ENCODE measurements at regions not wholly inside any gene's neighbourhood (a gene's known extent, or its start where the extent isn't known, plus 50 kb on each side); places are given as distances from the start of the nearest gene placed in this dataset.

- H3K27ac Mint-ChIP-seq (ENCODE audit: unreplicated experiment), result no peak overlapping the region
- DNase-seq, result no peak
- no peak overlapping the region for H3K4me3 Mint-ChIP-seq (ENCODE audit: unreplicated experiment)
- H3K4me1 Mint-ChIP-seq (ENCODE audit: low read depth, unreplicated experiment), result no peaks in the 10 kb centered on the region
- no peak for TF ChIP-seq CTCF (IDR thresholded peaks at IDR 0.05; ENCODE audit: partially characterized antibody, unreplicated experiment)
- H3K36me3 Mint-ChIP-seq (ENCODE audit: unreplicated experiment), result no peaks in the 10 kb centered on the region
- H3K27me3 Mint-ChIP-seq (ENCODE audit: unreplicated experiment), result peaks cover 2% of the 10 kb centered on the region
- H3K9me3 Mint-ChIP-seq (ENCODE audit: unreplicated experiment), result no peaks in the 10 kb centered on the region
Observed at GRCh38 chr6:153790048-153790447, 249.0 kb upstream of the OPRM1 start.

GRCh38 chr6:153787341-153787606, 251.8 kb upstream of the OPRM1 start:
- Mint-ChIP-seq H3K27me3 (ENCODE audit: unreplicated experiment) (no peaks in the 10 kb centered on the region), H3K4me1 (ENCODE audit: low read depth, unreplicated experiment) (no peaks in the 10 kb centered on the region), H3K9me3 (ENCODE audit: unreplicated experiment) (no peaks in the 10 kb centered on the region), H3K27ac (ENCODE audit: unreplicated experiment) (no peak overlapping the region), H3K4me3 (ENCODE audit: unreplicated experiment) (no peak overlapping the region), H3K36me3 (ENCODE audit: unreplicated experiment) (no peaks in the 10 kb centered on the region)
- TF ChIP-seq CTCF (IDR thresholded peaks at IDR 0.05; ENCODE audit: partially characterized antibody, unreplicated experiment), result no peak
- DNase-seq, result no peak

GRCh38 chr6:153781306-153781705, 257.7 kb upstream of the OPRM1 start:
- DNase-seq, result no peak
- H3K4me3 Mint-ChIP-seq (ENCODE audit: unreplicated experiment), result no peak overlapping the region
- peaks cover 2% of the 10 kb centered on the region for H3K27me3 Mint-ChIP-seq (ENCODE audit: unreplicated experiment)
- H3K9me3 Mint-ChIP-seq (ENCODE audit: unreplicated experiment), result no peaks in the 10 kb centered on the region
- no peak overlapping the region for H3K27ac Mint-ChIP-seq (ENCODE audit: unreplicated experiment)
- H3K36me3 Mint-ChIP-seq (ENCODE audit: unreplicated experiment), result peaks cover 4% of the 10 kb centered on the region
- TF ChIP-seq CTCF (IDR thresholded peaks at IDR 0.05; ENCODE audit: partially characterized antibody, unreplicated experiment), result no peak
- no peaks in the 10 kb centered on the region for H3K4me1 Mint-ChIP-seq (ENCODE audit: low read depth, unreplicated experiment)

GRCh38 chr6:153780011-153780410, 259.0 kb upstream of the OPRM1 start:
- DNase-seq, result no peak
- no peak overlapping the region for H3K4me3 Mint-ChIP-seq (ENCODE audit: unreplicated experiment)
- H3K4me1 Mint-ChIP-seq (ENCODE audit: low read depth, unreplicated experiment), result no peaks in the 10 kb centered on the region
- H3K27ac Mint-ChIP-seq (ENCODE audit: unreplicated experiment), result no peak overlapping the region
- H3K9me3 Mint-ChIP-seq (ENCODE audit: unreplicated experiment), result no peaks in the 10 kb centered on the region
- peaks cover 2% of the 10 kb centered on the region for H3K27me3 Mint-ChIP-seq (ENCODE audit: unreplicated experiment)
- peaks cover 4% of the 10 kb centered on the region for H3K36me3 Mint-ChIP-seq (ENCODE audit: unreplicated experiment)
- TF ChIP-seq CTCF (IDR thresholded peaks at IDR 0.05; ENCODE audit: partially characterized antibody, unreplicated experiment), result no peak

- no peak for TF ChIP-seq CTCF (IDR thresholded peaks at IDR 0.05; ENCODE audit: partially characterized antibody, unreplicated experiment)
- Mint-ChIP-seq H3K4me1 (ENCODE audit: low read depth, unreplicated experiment) (no peaks in the 10 kb centered on the region), H3K9me3 (ENCODE audit: unreplicated experiment) (no peaks in the 10 kb centered on the region), H3K27ac (ENCODE audit: unreplicated experiment) (no peak overlapping the region), H3K27me3 (ENCODE audit: unreplicated experiment) (peaks cover 2% of the 10 kb centered on the region), H3K4me3 (ENCODE audit: unreplicated experiment) (no peak overlapping the region), H3K36me3 (ENCODE audit: unreplicated experiment) (peaks cover 4% of the 10 kb centered on the region)
- DNase-seq, result no peak
Observed at GRCh38 chr6:153778216-153778615, 260.8 kb upstream of the OPRM1 start.
